Stimulated activated CD4-positive, alpha-beta T cell treated with anti-CD3 and anti-CD28 coated beads, Interleukin-2, amount 100 ng/mL, for 4 hours (primary cell): ENCODE measurements at regions not wholly inside any gene's neighbourhood (a gene's known extent, or its start where the extent isn't known, plus 50 kb on each side); places are given as distances from the start of the nearest gene placed in this dataset.

Experiments
- DNase-seq: peaks from one replicate; pipeline ENCODE4 v3.0.0-alpha.2; 2020; ENCODE audit warnings: low read depth

DNA sequence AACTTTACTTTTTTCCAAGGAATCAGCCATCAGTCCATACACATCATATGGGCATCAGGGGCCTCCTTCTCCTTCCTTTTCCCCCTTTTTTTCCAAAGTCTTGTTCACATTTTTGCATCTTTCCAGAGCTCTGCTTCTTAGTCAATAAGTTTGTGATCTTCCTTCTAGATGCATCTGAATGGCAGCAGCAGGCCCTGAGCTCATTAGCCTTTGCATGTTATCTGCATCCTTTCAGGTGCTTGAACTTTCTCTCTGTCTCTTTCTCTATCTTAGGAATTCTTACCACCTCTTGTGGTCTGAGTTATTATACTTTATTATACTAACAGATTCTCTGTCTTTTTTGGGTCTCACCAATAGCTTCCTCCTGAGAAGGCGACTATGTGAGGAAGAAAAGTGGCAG is 312.4 kb upstream of the FANCL start:
- DNase-seq, result no peak

DNA sequence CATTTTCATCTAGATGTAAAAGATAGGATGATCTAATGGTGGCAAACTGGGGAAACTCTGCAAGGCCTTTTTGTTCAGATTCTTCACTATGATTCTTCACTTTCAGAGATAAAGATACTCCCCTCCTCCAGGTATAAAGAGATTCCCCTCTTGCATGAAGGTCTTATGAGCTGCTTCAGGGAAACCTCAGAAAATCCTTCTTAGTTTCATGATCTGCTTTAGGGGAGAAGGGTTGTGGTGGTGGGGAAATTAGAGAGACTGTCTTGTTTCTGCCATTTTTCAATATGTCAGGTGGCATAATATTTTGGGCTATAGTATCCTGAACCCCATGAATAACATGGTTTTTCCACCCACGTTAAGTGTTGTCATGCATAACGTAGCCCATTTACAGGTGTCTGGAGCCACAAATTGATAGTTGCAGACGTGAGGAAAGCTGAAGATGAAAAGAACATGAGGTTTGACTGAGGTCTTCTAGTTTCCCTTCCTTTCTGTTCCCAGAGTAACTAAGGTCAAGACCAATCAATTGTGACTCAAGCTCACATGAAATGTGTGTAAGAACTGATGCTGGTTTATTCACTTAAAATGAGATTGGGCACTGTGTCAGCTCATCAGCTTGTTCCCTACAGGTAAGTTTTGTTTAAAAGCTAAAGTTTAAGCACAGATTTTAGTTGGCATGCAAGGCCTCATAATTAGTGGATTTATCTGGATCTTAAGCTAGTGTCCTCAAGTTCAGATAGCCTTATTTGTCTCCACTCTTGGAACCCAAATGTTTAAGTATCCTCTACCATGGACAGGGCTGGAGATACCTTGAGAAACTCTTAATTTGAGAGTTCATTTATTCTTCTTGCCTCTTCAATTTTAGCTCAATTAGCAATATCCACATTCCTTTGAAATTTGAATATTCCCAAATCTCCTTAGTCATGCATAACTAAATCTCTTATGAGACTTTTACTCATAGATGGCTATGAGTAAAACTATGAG is 304.5 kb upstream of the FANCL start:
- no peak for DNase-seq

DNA sequence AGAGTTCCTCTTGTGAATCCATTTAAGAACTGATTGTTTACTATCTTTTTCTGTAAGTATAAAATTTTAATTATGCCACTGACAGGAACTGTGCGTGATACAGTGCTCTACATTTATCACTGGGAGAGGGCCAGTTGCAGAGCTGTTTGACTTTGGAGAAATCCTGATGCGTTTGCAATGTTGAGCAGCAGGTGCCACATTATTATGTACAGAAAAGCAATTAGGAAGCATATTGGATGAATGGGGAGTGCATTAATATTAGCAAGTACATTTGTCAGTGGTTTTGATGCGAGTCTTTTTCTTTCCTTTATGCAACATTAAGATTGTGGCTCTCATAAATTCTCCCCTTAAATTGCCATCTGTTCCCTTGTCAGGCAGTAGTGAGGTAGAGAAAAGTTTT is 302.3 kb upstream of the FANCL start:
- DNase-seq, result no peak

DNA sequence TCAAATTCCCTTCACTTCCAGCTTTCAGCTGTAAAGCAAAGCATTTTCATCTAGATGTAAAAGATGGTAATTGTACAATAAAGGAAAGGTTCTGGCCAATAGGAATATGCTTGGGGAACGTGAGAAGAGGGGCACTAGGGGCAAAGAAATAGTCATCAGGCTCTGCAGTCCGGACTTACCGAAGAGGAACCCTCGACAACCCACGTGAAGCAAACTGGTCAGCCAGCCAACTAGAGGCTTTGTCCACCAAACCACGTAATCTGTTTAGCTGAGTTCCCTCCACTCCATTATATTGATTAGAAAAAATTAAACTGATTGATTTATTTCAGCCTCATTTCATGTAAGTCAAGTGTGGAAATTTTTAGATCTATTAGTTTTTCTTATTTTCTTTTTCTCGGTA is 300.4 kb upstream of the FANCL start:
- no peak for DNase-seq

DNA sequence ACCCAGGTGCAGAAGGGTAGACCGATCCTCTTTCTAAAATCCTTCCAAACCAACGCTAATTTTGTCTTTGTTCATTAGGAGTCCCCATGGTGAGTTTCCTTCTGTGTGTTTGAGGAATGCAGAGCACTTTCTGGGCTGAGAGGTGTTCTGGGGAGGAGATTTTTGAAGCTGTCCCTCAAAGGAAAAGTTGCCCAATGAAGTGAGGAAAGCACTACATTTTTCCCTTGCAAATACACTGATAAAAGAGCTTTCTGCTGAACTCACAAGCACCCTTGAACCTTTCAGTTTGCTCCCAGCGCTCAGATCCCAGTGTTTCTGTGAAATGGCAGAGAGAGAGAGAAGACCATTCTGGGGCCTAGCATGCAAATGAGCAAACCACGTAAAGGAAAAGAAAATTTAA is 299.6 kb upstream of the FANCL start:
- DNase-seq, result no peak

DNA sequence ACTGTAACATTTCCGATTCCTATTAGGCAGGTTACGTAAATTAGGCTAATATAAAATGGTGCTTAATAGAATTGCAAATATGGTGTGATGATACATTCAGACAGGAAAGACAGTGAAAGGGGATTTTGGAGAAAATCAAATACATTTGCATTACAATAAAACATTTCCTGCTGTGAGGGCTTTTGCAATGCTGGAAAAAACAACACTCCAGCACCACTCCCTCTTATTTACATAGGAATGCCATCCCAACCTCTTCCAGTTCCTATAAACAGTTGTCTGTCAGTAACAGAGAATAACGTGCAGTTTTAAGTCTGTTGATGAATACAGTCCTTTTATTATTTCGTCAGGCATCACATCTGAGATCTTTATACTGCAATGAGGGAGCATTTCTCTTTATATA is 298.8 kb upstream of the FANCL start:
- DNase-seq, result no peak

DNA sequence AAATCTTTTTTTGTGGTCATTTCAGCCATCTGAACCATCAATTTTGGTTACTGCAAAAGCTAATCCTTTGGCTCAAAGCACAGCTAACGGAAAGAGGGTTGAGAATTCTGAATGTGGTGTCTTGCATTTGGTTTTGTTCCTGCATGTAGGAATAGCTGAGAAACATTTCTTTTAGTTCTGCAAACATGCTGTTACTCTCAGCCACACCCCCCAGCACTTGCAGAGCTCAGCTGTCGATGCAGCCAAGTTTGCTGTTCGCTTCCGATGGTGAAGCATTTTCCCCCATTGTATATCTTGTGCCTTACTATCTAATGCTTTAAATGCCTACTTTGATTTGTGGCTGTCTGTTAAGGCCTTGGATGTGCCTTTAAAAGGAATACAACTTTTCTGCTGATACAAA is 294.9 kb upstream of the FANCL start:
- DNase-seq, result no peak

DNA sequence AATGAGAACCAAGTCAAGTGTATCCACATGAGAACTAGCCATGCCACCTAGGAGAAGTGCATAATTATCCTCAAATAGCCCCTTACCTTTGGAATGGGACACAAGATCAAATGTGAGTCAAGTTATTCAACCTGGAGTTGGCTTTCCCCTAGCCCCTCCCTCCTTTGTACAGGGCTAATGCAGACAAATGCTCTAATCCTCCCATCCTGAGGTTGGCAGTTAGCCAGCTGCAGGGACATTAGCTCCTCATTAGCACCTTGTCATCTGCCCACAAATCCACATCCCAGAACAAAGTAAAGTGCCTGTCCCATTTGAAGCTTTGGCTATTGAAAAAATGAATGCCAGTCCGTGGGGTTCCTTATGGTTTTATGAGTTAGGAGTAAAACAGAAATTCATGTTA is 294.1 kb upstream of the FANCL start:
- no peak for DNase-seq

DNA sequence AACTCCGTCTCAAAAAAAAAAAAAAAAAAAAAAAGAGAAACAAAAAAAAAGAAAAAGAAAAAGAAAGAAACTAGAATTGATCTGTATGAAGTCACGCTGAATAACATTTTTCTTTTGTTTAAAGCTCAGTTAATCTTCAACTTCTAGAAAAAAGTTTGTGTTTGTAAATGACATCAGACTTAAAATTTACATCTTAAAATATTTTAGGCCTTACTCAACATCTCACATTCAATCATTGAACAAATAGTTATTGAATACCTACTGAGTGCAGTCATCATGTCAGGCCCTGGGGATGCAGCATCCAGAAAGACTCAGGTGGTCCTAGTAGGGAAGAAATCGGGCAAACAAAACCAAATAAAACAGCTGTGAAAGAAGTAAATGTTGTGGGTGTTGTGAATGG is 292.3 kb upstream of the FANCL start:
- DNase-seq, result no peak

DNA sequence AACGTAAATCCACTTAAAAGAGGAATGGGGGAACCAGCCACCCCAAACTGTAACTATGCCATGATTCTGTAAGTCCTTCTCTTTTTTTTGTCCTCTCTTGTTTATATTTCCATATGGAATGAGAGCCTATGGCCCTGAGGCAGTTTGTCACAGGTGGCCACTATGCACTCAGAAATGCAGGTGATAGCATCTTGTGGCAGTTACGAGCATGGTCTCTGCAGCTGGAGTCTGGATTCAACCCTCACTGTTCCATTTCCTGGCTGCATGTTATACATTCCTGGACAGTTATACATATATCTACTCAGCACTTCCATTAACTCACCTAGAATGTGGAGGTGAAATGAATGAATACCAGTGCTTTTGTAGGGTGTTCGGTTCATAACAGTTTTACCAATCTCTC is 291.5 kb upstream of the FANCL start:
- DNase-seq, result no peak

DNA sequence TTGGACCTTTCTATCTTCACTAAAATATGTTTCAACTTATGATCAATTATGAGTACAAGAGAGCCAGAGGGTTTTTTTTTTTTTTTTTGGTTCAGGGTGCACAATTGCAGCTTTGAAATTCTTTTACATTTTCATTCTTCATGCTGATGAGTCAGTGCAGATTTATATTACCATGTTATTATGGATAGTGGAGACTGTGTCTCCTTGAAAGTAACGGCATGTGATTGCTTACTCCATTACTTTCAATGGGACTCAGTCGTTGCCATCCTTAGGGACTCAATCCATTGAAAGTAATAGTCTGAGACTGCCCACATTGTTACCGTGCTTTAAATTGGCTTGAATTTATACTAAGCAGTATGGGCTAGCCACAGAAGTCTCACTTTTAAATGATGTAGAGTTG is 286.5 kb upstream of the FANCL start:
- DNase-seq, result no peak

DNA sequence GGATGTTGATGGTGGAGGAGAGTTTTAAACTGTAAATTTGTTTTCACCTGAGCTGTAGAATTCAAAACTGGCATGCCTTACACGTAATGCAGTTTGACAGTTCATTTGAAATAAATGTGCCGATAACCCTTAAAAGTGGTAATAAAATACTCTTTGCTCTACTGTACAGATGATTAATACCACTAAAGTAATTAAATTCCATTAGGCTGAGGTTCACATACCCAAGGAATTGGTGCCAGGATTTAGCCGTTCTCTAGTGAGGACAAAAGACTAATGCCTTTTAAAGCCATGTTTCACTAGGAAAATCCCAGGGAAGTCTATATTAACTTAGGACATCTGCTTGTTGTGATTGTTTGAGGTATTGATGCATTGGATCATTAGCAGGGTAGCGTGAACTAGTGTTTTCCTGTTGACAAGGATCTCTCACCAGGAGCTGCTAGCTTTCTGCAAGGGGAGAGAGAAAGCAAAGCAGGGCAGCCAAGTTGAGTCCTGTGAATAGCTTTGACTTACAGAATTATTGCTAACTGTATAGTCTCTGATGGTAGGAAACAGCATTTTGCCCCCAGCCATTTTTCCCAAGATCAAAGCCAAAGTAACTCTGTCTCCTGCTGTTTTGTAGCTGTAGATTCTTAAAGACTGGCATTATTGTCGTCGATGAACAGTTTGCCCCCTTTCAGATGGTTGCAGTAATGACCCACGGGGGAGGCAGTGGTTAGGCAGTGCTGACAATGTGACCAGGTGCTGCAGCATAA is 280.9 kb upstream of the FANCL start:
- no peak for DNase-seq

DNA sequence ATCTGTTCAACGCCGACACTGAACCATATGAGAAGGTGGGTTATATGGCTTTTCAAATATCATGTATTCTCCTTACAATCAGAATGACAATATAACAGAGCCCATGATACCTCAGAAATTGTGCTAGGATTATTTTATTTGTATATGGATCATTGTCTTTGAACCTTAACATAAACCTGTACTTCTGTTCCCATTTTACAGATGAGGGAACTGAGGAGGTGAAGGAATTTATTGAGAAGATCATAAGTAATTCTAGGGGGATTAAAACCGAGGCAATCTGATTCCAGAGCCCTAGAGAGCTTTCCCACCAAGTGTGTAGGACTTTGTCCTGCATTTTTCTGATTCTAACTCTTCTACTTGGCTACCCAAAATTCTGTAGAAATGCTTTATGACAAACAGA is 279.8 kb upstream of the FANCL start:
- no peak for DNase-seq

DNA sequence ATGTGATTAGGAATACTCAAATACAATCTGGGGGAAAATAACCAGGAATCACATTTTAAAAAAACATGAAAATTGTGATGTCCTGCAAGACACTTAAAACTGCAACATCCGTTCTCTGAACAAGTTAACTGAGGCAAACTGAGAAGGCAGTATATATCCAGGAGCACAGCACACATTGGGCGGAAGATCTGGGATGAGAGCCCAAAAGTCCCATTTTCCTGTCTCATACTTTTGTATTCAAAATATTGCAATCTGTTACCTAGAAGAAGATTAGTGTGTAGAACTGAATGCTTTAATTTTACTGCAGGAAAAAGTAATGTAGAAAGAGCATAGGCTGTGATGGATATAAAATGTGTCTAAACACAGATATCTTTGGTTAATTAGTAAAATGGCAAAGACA is 276.8 kb upstream of the FANCL start:
- no peak for DNase-seq

DNA sequence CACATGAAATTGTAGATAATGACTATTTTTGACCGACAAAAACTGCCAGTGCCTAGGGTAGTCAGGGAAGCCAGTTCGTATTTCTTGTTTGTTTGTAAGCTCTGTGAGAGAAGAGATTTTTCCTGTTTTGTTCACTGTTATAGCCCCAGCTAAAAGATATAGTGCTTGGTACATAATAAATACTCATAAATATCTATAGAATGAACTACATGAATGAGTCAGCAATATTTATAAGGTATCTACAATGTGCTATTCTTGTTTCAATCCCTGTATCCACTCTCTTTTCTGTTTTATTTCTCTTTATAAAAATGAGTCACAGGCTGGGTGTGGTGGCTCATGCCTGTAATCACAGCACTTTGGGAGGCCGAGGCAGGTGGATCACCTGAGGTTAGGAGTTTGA is 275.6 kb upstream of the FANCL start:
- no peak for DNase-seq

DNA sequence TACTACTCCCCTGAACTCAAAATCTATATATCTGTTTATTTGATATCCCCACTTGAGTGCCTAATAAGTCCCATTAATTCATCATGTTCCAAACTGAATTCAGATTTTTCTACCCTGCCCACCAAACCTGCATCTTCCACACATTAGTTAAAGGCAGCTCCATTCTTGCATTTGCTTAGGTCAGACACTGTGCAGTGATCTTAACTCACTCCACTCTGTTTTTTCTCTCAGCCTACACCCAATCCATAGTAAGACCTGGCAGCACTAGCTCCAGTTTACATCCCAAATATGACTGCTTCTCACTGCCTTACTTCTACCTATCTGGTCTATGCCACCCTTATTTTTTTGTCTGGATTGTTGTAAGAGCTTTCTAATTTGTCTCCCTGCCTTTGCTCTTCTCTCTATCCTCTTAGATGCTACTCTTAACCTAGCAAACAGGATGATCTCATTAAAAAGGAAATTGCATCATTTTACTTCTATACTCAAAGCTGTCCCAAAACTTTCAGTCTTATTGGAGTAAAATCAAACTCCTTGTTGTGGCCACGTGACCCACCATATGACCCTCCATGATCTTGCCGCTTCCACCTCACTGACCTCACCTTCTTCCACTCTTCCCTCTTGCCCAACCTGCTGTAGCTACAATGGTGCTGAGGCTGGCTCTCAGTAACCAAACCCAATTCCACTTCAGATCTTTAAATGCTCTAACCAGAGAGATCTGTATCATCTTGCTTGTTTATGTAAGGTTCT is 274.9 kb upstream of the FANCL start:
- no peak for DNase-seq

DNA sequence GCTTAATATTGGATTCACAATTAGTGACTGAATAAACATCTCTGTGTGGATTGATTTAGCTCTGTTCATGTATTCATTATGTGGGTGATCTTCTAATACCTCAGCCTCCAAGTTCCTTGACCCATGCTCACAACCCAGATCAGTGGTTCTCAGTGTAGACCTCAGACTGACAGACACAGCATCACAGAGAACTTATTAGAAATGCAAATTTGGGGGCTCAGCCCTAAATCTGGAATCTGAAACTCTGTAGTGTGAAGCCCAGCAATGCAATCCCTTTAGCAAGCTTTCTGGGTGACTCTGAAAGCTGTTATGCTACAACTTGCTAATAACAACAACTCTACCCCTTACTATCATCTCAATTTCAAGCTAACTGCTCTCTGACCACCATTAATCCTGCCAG is 273.1 kb upstream of the FANCL start:
- DNase-seq, result no peak

DNA sequence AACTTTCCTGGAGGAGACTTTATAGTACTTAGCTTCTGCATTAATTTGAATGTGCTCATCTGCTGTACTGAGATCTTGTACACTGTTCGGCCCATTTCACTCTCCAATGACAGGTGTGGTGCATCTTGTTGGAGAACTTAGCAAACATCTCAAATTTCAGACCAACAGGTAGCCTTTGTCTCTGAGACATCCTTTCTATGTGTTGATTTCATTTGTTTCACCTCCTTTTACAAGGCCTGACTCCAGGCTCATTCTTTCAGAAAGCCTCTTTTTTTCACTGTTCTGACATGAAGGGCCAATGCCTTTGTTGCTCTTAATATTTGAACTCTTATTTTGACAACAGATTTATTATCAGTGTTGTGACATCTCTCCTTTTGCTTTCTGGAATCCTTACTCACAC is 271.8 kb upstream of the FANCL start:
- DNase-seq, result no peak

DNA sequence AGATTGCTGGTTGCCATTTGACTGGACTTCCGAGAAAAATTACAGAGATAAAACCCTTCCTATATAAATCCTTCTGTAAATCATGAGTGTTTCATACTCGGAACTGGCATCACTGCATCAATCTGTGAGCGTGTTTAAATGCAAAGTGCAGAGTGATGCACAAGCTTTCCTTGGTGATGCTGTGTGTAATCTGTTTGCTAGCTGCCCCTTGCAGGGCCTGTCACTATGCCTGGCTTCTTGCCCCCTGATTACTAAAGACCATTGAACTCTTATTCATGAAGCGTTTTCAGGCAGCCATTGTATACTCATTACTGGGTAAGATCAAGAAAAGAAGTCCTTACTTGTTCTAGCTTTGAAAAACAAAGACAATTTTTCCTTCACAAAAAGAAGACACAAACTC is 266.9 kb upstream of the FANCL start:
- no peak for DNase-seq

DNA sequence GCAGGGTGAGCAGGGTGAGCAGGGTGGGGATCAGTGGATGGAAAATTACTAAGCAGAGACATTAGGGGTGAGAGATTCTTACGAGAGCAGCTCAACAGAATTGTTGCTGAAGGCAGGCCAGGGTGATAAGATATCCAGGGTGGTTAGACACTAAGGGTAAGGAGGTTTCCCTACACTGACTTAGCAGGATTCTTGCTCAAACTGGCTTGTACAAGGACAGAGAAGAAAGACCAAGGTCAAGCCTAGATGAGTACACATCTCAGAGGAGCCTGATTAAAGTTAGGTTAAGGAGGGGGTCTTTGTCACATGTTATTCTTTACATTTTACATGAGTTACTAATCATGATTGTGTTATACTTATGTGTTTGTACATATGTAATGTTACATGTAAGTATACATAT is 262.8 kb upstream of the FANCL start:
- no peak for DNase-seq

DNA sequence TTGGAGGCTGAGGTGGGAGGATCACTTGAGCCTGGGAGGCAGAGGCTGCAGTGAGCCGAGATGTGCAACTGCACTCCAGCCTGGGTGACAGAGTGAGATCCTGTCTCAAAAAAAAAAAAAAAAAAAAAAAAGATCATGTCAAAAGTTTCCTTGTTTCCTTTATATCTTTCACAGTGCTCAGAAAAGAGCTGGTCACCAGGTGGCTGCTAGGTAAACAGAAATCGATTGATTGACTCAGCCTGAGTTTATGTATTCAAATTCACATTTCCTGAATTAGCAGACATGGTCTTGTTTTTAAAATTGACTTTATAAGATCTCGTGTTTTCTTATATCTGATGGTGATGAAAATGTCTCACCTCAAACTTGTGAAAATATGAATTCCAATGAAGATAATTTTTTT is 261.8 kb upstream of the FANCL start:
- no peak for DNase-seq

DNA sequence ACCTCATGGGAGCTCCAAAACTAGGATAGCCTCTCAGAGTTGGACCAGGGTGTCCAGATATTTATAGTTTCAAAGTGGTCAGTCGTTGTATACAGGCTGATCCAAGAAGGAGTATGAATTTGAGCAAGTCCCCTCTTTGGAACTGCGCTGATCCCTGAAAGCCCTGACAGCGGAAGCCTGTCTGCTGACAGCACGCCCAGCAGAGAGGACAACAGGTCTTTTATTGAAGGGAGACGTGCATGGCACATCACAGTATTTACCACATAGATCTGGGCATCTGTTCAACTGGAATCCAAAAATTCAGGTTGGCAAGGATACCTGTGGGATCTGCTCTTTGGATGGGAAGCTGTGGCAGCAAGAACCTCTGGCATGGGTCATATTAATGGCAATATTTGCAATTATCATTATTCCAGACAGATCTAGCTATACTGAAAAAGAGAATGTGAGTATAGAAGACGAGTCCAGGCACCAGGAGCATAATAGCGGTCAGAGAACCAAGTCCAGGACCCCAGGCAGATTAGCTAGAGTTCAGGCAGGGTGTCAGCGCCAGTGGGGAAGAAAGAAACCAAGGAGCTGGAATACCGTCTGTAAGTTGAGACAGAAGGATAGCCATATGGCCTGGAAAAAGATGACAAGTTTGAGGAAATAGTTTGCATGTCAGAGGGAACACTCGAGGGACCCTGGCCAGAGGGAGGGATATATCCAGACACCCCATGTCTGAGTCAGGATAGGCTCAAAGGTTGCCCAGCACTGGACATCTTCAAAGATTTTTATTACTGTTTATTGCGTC is 260.4 kb upstream of the FANCL start:
- DNase-seq, result no peak
